ENCODE measurements at regions not wholly inside any gene's neighbourhood (a gene's known extent, or its start where the extent isn't known, plus 50 kb on each side); places are given as distances from the start of the nearest gene placed in this dataset.

- TF ChIP-seq, protein P1, sequence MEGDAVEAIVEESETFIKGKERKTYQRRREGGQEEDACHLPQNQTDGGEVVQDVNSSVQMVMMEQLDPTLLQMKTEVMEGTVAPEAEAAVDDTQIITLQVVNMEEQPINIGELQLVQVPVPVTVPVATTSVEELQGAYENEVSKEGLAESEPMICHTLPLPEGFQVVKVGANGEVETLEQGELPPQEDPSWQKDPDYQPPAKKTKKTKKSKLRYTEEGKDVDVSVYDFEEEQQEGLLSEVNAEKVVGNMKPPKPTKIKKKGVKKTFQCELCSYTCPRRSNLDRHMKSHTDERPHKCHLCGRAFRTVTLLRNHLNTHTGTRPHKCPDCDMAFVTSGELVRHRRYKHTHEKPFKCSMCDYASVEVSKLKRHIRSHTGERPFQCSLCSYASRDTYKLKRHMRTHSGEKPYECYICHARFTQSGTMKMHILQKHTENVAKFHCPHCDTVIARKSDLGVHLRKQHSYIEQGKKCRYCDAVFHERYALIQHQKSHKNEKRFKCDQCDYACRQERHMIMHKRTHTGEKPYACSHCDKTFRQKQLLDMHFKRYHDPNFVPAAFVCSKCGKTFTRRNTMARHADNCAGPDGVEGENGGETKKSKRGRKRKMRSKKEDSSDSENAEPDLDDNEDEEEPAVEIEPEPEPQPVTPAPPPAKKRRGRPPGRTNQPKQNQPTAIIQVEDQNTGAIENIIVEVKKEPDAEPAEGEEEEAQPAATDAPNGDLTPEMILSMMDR (IDR thresholded peaks at IDR 0.05): no peak
- TF ChIP-seq POLR2A (IDR thresholded peaks at IDR 0.05): no peak
These were observed 77.6 kb upstream of the GSE1 start for GRCh38 chr16:85535352-85536072.

All from thyroid gland (tissue), 4 donors.